B cell (primary cell): ENCODE measurements at regions not wholly inside any gene's neighbourhood (a gene's known extent, or its start where the extent isn't known, plus 50 kb on each side); places are given as distances from the start of the nearest gene placed in this dataset.

Experiments
- ATAC-seq: fragments of 200-7000 bp; cut with Tn5 transposase; one replicate; pipeline ENCODE4 v1.10.0; 2021; ENCODE audit warnings: low read depth, mild to moderate bottlenecking, moderate number of reproducible peaks, moderate library complexity
- CTCF ChIA-PET: fragments of 350-600 bp; sonication (Branson Sonifier 250); formaldehyde crosslinking; loops from one replicate; lab custom pipeline; 2021; ENCODE audit warnings: antibody characterized with exemption, inconsistent platforms; lab: Charles Lee
- POLR2A ChIA-PET: fragments of 350-600 bp; sonication (Branson Sonifier 250); formaldehyde crosslinking; loops from one replicate; lab custom pipeline; 2021; ENCODE audit warnings: antibody characterized with exemption; lab: Charles Lee
- DNase-seq: peaks from one replicate; pipeline ENCODE4 v3.0.0; 2013
- H2AFZ ChIP-seq: 2 replicates; pipeline ENCODE4 v1.6.1; 2012; ENCODE audit warnings: mild to moderate bottlenecking, low read depth, low read length; ENCODE audit not compliant: insufficient read depth, poor library complexity, severe bottlenecking
- H3K27ac ChIP-seq, 2 donors: 1 replicate in 1 of 2; 2 replicates in 1 of 2; pipeline ENCODE4 v1.5.1; 2012 to 2013; ENCODE audit warnings: low read length in 2 of 2, mild to moderate bottlenecking in 2 of 2, moderate library complexity in 1 of 2
- H3K27me3 ChIP-seq, 4 experiments: fragments of 200-600 bp in 1 of 4; sonication (generic) in 1 of 4; replicated peaks in 1 of 4; 1 replicate in 2 of 4; 2 replicates in 2 of 4; pipeline versions ENCODE4 v1.6.1 to v1.7.0; 2013 to 2016; ENCODE audit warnings: low read length in 3 of 4, mild to moderate bottlenecking in 2 of 4, mixed read lengths in 1 of 4, moderate library complexity in 1 of 4; ENCODE audit not compliant: insufficient read depth in 4 of 4, control insufficient read depth in 3 of 4; ENCODE audit errors: control extremely low read depth in 1 of 4
- H3K36me3 ChIP-seq, 2 experiments: replicated peaks in 1 of 2; 1 replicate in 1 of 2; 2 replicates in 1 of 2; pipeline versions ENCODE4 v1.6.1 to v1.7.1; 2013; ENCODE audit warnings: low read length in 1 of 2; ENCODE audit not compliant: insufficient read depth in 2 of 2, control insufficient read depth in 1 of 2; ENCODE audit errors: control extremely low read depth in 1 of 2, extremely low read depth in 1 of 2
- H3K4me1 ChIP-seq, 2 donors: fragments of 200-600 bp in 1 of 2; sonication (generic) in 1 of 2; 1 replicate in 1 of 2; 2 replicates in 1 of 2; pipeline versions ENCODE4 v1.5.1 to v1.6.1; 2013 to 2017; ENCODE audit warnings: low read length in 2 of 2; ENCODE audit not compliant: control insufficient read depth in 2 of 2, insufficient read depth in 2 of 2
- H3K4me2 ChIP-seq: replicated peaks from 2 replicates; pipeline ENCODE3; 2012; ENCODE audit warnings: mild to moderate bottlenecking, low read depth, low read length; ENCODE audit not compliant: poor library complexity, severe bottlenecking
- H3K4me3 ChIP-seq, 5 experiments: fragments of 200-600 bp in 1 of 5; sonication (generic) in 1 of 5; 1 replicate in 3 of 5; 2 replicates in 2 of 5; pipeline versions ENCODE4 v1.5.1 to v1.7.0; 2011 to 2016; ENCODE audit warnings: low read length in 4 of 5, mild to moderate bottlenecking in 4 of 5, low read depth in 2 of 5, control low read depth in 1 of 5, moderate library complexity in 1 of 5; ENCODE audit not compliant: insufficient read depth in 1 of 5; ENCODE audit errors: control extremely low read depth in 1 of 5, extremely low read depth in 1 of 5
- H3K79me2 ChIP-seq: fragments of 200-600 bp; sonication (generic); one replicate; pipeline ENCODE4 v1.6.0; 2016; ENCODE audit warnings: low read length; ENCODE audit not compliant: control insufficient read depth, insufficient read depth
- H3K9ac ChIP-seq: fragments of 200-600 bp; sonication (generic); 2 replicates; pipeline ENCODE4 v1.6.1; 2017; ENCODE audit warnings: mild to moderate bottlenecking, low read length, moderate library complexity
- H3K9me3 ChIP-seq, 3 donors: one replicate each; pipeline versions ENCODE4 v1.6.1 to v1.7.1; 2013; ENCODE audit warnings: low read length in 2 of 3; ENCODE audit not compliant: control insufficient read depth in 2 of 3, insufficient read depth in 1 of 3; ENCODE audit errors: control extremely low read depth in 1 of 3
- H4K20me1 ChIP-seq: 2 replicates; pipeline ENCODE4 v1.6.0; 2012; ENCODE audit warnings: mild to moderate bottlenecking, low read length; ENCODE audit not compliant: insufficient read depth, control insufficient read depth, poor library complexity, severe bottlenecking
- H3K27ac Mint-ChIP-seq: one replicate; pipeline ENCODE4 v1.8.0; 2021; ENCODE audit warnings: mixed read lengths
- H3K27me3 Mint-ChIP-seq: one replicate; pipeline ENCODE4 v1.8.0; 2021; ENCODE audit warnings: mixed read lengths
- H3K4me1 Mint-ChIP-seq: one replicate; pipeline ENCODE4 v1.8.0; 2021; ENCODE audit warnings: mixed read lengths
- H3K4me3 Mint-ChIP-seq: one replicate; pipeline ENCODE4 v1.8.0; 2021; ENCODE audit warnings: mixed read lengths
- H3K9me3 Mint-ChIP-seq: one replicate; pipeline ENCODE4 v1.8.0; 2022; ENCODE audit warnings: mixed read lengths; ENCODE audit not compliant: insufficient read depth
- EZH2 ChIP-seq: IDR thresholded peaks from 2 replicates; pipeline ENCODE4 v1.6.1; 2012; ENCODE audit warnings: borderline replicate concordance, low read depth, mild to moderate bottlenecking, moderate library complexity, low read length; ENCODE audit not compliant: insufficient read depth, poor library complexity, severe bottlenecking
- WGBS: methylation state at CpG from one replicate; pipeline ENCODE4 v1.1.5; 2013; ENCODE audit warnings: missing lambda C conversion rate; ENCODE audit not compliant: insufficient coverage; 5-methylcytosine and 5-hydroxymethylcytosine counted together
- intact Hi-C: fragments of 100-400 bp; cut with micrococcal nuclease; formaldehyde crosslinking; loops from one replicate; pipeline ENCODE4 v1.10.0; 2022
- TF ChIP-seq, protein P1 (sequence below): fragments of 200-600 bp; IDR thresholded peaks from one replicate; pipeline ENCODE4 v1.8.0; 2022; ENCODE audit warnings: antibody characterized with exemption, mild to moderate bottlenecking

DNA sequence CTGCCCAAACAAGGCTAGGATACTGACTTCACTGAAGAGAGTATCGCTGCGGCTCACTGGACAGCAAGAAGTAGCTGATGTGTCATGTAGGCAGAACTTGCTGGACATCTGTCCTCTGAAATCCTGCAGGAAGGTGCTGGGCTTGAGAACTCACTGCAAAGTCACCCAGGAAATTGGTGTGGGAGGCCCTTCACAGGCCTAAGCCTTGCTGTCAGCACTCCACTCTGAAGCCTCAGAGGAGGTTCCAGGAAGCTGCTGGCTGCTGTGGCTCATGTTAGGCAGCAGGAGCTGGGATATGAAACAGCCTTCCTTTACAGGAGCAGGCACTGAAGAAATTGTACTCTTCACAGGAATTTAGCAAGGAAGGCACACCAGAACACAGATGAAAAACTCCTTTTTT lies 88.3 kb upstream of the CCDC68 start:
- TF ChIP-seq EZH2 = no peak
- TF ChIP-seq, protein P1, sequence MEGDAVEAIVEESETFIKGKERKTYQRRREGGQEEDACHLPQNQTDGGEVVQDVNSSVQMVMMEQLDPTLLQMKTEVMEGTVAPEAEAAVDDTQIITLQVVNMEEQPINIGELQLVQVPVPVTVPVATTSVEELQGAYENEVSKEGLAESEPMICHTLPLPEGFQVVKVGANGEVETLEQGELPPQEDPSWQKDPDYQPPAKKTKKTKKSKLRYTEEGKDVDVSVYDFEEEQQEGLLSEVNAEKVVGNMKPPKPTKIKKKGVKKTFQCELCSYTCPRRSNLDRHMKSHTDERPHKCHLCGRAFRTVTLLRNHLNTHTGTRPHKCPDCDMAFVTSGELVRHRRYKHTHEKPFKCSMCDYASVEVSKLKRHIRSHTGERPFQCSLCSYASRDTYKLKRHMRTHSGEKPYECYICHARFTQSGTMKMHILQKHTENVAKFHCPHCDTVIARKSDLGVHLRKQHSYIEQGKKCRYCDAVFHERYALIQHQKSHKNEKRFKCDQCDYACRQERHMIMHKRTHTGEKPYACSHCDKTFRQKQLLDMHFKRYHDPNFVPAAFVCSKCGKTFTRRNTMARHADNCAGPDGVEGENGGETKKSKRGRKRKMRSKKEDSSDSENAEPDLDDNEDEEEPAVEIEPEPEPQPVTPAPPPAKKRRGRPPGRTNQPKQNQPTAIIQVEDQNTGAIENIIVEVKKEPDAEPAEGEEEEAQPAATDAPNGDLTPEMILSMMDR = no peak
- 100% methylated on average over 2 of the region's 2 CpGs for whole genome bisulfite sequencing
- intact Hi-C loops = no loop called here

DNA sequence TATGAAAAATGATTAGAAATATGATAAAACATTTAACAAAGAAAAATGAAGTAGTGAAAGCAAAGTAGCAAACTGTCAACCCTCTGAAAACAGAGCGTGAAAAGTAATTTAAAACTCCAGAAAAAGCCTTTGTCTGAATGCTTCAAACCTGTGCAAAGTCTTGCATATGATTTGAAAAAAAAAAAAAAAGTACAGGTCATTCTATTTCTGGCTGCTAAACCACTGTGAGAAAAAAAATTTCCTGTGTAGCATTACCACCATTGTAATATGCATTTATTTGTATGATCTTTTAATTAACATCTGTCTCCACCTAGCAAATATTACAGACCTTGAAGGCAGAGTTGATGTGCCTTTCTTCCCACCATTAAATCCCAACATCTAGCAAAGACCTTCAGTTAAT lies 82.1 kb upstream of the CCDC68 start:
- Mint-ChIP-seq H3K4me1 (no peaks in the 10 kb centered on the region), H3K27ac (no peak overlapping the region), H3K9me3 (no peaks in the 10 kb centered on the region), H3K4me3 (no peak overlapping the region), H3K27me3 (no peaks in the 10 kb centered on the region)
- Histone ChIP-seq H3K4me1 (no peaks in the 10 kb centered on the region), H3K9ac (no peak overlapping the region), H3K27ac (no peak overlapping the region), H3K36me3 (no peaks in the 10 kb centered on the region), H3K27me3 (no peaks in the 10 kb centered on the region), H3K9me3 (no peaks in the 10 kb centered on the region), H2AFZ (no peak overlapping the region), H4K20me1 (no peaks in the 10 kb centered on the region), H3K4me2 (no peak overlapping the region), H3K4me3 (no peak overlapping the region), H3K79me2 (no peaks in the 10 kb centered on the region)
- DNase-seq = no peak
- ATAC-seq = no peak
- intact Hi-C loops = no loop called here
- TF ChIP-seq EZH2 = no peak
- WGBS = no CpG with 5 or more reads among the region's 1 CpG
- ChIA-PET POLR2A (no interaction called here), CTCF (no interaction called here)

More for the DNA sequence above, 88.3 kb upstream of the CCDC68 start:
- ChIA-PET CTCF (no interaction called here), POLR2A (no interaction called here)
- Histone ChIP-seq H3K4me3 (no peak overlapping the region), H3K4me2 (no peak overlapping the region), H3K9ac (no peak overlapping the region), H3K27me3 (no peaks in the 10 kb centered on the region), H2AFZ (no peak overlapping the region), H3K79me2 (no peaks in the 10 kb centered on the region), H3K4me1 (no peaks in the 10 kb centered on the region), H3K9me3 (peaks cover 0 to 4% (median 0%) of the 10 kb centered on the region in 3 donors), H3K36me3 (no peaks in the 10 kb centered on the region), H4K20me1 (no peaks in the 10 kb centered on the region), H3K27ac (no peak overlapping the region)
- H3K4me1 Mint-ChIP-seq = no peaks in the 10 kb centered on the region
- ATAC-seq = no peak
- H3K4me3 Mint-ChIP-seq = no peak overlapping the region
- no peaks in the 10 kb centered on the region for H3K27me3 Mint-ChIP-seq
- H3K9me3 Mint-ChIP-seq = no peaks in the 10 kb centered on the region
- H3K27ac Mint-ChIP-seq = no peak overlapping the region
- no peak for DNase-seq
